GM12872 (cell line): ENCODE measurements at regions not wholly inside any gene's neighbourhood (a gene's known extent, or its start where the extent isn't known, plus 50 kb on each side); places are given as distances from the start of the nearest gene placed in this dataset.

ENCODE experiments used
- CTCF ChIP-seq: IDR thresholded peaks from 3 replicates; pipeline ENCODE4 v1.5.1; 2011; ENCODE audit warnings: low read depth, mild to moderate bottlenecking, low read length, moderate library complexity; ENCODE audit not compliant: insufficient read depth

- TF ChIP-seq CTCF = no peak
These were observed 83.3 kb downstream of the SPRY1 start for GRCh38 chr4:123479944-123480343.

- no peak for TF ChIP-seq CTCF
These were observed 84.3 kb downstream of the SPRY1 start for GRCh38 chr4:123480706-123481418.

GRCh38 chr4:123481717-123482116, 85.1 kb downstream of the SPRY1 start:
- no peak for TF ChIP-seq CTCF

- no peak for TF ChIP-seq CTCF
These were observed 87.8 kb downstream of the SPRY1 start for GRCh38 chr4:123484291-123484926.

GRCh38 chr4:123485601-123486000, 89.0 kb downstream of the SPRY1 start:
- TF ChIP-seq CTCF = no peak

GRCh38 chr4:123488916-123489315, 92.3 kb downstream of the SPRY1 start:
- no peak for TF ChIP-seq CTCF

- TF ChIP-seq CTCF = no peak
These were observed 98.9 kb downstream of the SPRY1 start for GRCh38 chr4:123495530-123495929.
